ENCODE measurements at regions not wholly inside any gene's neighbourhood (a gene's known extent, or its start where the extent isn't known, plus 50 kb on each side); places are given as distances from the start of the nearest gene placed in this dataset.
A peak's percentile ranks its signal among the peaks of the same experiment; 100 is the strongest.

GRCh38 chr14:30355431-30355913 is 203.5 kb upstream of the G2E3 start (continued):
- TF ChIP-seq, protein P1, sequence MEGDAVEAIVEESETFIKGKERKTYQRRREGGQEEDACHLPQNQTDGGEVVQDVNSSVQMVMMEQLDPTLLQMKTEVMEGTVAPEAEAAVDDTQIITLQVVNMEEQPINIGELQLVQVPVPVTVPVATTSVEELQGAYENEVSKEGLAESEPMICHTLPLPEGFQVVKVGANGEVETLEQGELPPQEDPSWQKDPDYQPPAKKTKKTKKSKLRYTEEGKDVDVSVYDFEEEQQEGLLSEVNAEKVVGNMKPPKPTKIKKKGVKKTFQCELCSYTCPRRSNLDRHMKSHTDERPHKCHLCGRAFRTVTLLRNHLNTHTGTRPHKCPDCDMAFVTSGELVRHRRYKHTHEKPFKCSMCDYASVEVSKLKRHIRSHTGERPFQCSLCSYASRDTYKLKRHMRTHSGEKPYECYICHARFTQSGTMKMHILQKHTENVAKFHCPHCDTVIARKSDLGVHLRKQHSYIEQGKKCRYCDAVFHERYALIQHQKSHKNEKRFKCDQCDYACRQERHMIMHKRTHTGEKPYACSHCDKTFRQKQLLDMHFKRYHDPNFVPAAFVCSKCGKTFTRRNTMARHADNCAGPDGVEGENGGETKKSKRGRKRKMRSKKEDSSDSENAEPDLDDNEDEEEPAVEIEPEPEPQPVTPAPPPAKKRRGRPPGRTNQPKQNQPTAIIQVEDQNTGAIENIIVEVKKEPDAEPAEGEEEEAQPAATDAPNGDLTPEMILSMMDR (IDR thresholded peaks at IDR 0.05 in 2 of 3, conservative IDR thresholded peaks at IDR 0.05 in 1 of 3; ENCODE audit: control insufficient read depth in 2 of 3, extremely low read depth in 1 of 3, insufficient read depth in 1 of 3, low read depth in 3 of 3, low read length in 3 of 3) = no peak
- no peak for TF ChIP-seq NR2C2 (IDR thresholded peaks at IDR 0.05; ENCODE audit: borderline replicate concordance, control insufficient read depth, insufficient read length, low read depth)
- peak; percentile 93 to 95 for TF ChIP-seq IKZF2 (IDR thresholded peaks at IDR 0.05)
- no peak for TF ChIP-seq ZNF207 (IDR thresholded peaks at IDR 0.05; ENCODE audit: borderline replicate concordance)
- no peak for TF ChIP-seq SUPT20H (IDR thresholded peaks at IDR 0.05; ENCODE audit: borderline replicate concordance, control insufficient read depth, low read depth, low read length)
- peak; percentile 57 for TF ChIP-seq MXI1 (IDR thresholded peaks at IDR 0.05; ENCODE audit: low read depth, low read length)
- no peak for TF ChIP-seq SUZ12 (IDR thresholded peaks at IDR 0.05; ENCODE audit: unreplicated experiment)
- TF ChIP-seq STAT3 (IDR thresholded peaks at IDR 0.05; ENCODE audit: low read depth, low read length) = no peak
- TF ChIP-seq MTA3 (IDR thresholded peaks at IDR 0.05; ENCODE audit: borderline replicate concordance, low read length) = 0 out of 2 replicates have a peak, but pooled peaks have one; percentile 25
- peak; percentile 91 for TF ChIP-seq IKZF1 (conservative IDR thresholded peaks at IDR 0.05)
- TF ChIP-seq STAT1 (conservative IDR thresholded peaks at IDR 0.05) = no peak
- peak; percentile 87 for TF ChIP-seq RELB (IDR thresholded peaks at IDR 0.05; ENCODE audit: low read depth)
- TF ChIP-seq ETV6 (conservative IDR thresholded peaks at IDR 0.05 in 1 of 2, IDR thresholded peaks at IDR 0.05 in 1 of 2; ENCODE audit: borderline replicate concordance in 1 of 2, low read depth in 1 of 2) = no peak
- TF ChIP-seq KLF5 (IDR thresholded peaks at IDR 0.05; ENCODE audit: partially characterized antibody) = no peak
- no peak for TF ChIP-seq POLR2AphosphoS5 (IDR thresholded peaks at IDR 0.05; ENCODE audit: low read length)
- no peak for TF ChIP-seq RCOR1 (conservative IDR thresholded peaks at IDR 0.05; ENCODE audit: low read depth, low read length)
- TF ChIP-seq SMAD5 (IDR thresholded peaks at IDR 0.05; ENCODE audit: low read depth) = no peak
- peak; percentile 11; the same call in 1 of the 2 replicates for TF ChIP-seq IRF5 (IDR thresholded peaks at IDR 0.05; ENCODE audit: borderline replicate concordance)
- peak; percentile 88 for TF ChIP-seq TCF12 (IDR thresholded peaks at IDR 0.05; ENCODE audit: low read depth, low read length)
- TF ChIP-seq BHLHE40 (IDR thresholded peaks at IDR 0.05; ENCODE audit: borderline replicate concordance in 1 of 2, low read depth in 2 of 2, low read length in 1 of 2) = peak; percentile 73 to 74
- TF ChIP-seq, protein P2, sequence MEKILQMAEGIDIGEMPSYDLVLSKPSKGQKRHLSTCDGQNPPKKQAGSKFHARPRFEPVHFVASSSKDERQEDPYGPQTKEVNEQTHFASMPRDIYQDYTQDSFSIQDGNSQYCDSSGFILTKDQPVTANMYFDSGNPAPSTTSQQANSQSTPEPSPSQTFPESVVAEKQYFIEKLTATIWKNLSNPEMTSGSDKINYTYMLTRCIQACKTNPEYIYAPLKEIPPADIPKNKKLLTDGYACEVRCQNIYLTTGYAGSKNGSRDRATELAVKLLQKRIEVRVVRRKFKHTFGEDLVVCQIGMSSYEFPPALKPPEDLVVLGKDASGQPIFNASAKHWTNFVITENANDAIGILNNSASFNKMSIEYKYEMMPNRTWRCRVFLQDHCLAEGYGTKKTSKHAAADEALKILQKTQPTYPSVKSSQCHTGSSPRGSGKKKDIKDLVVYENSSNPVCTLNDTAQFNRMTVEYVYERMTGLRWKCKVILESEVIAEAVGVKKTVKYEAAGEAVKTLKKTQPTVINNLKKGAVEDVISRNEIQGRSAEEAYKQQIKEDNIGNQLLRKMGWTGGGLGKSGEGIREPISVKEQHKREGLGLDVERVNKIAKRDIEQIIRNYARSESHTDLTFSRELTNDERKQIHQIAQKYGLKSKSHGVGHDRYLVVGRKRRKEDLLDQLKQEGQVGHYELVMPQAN (conservative IDR thresholded peaks at IDR 0.05) = no peak
- no peak for TF ChIP-seq FOS (IDR thresholded peaks at IDR 0.05; ENCODE audit: borderline replicate concordance, extremely low read depth, insufficient read length)

All from GM12878 (cell line).